SK-N-SH (cell line): ENCODE measurements at regions not wholly inside any gene's neighbourhood (a gene's known extent, or its start where the extent isn't known, plus 50 kb on each side); places are given as distances from the start of the nearest gene placed in this dataset.
"Not testable (repeated sequence)": the region's sequence is repeated elsewhere in the genome, so short reads cannot be mapped to it uniquely, and the experiment has no call there.

Experiments
- EP300 ChIP-seq, 2 experiments: IDR thresholded peaks; 2 replicates each; pipeline versions ENCODE4 v1.4.0 to v1.6.1; 2012; ENCODE audit warnings: borderline replicate concordance in 1 of 2, low read depth in 1 of 2, low read length in 1 of 2
- NFIC ChIP-seq: IDR thresholded peaks from 2 replicates; pipeline ENCODE4 v1.4.0; 2012; ENCODE audit warnings: borderline replicate concordance
- POLR2AphosphoS5 ChIP-seq: IDR thresholded peaks from 2 replicates; pipeline ENCODE4 v1.6.1; 2012; ENCODE audit warnings: low read depth, low read length
- SMC3 ChIP-seq: IDR thresholded peaks from 2 replicates; pipeline ENCODE4 v1.6.1; 2012; ENCODE audit warnings: low read depth, low read length, improper control_type of control experiment
- TF ChIP-seq, protein P1 (sequence below): fragments of 200-600 bp; sonication (generic); IDR thresholded peaks from 2 replicates; pipeline ENCODE4 v1.6.1; 2017; ENCODE audit warnings: antibody characterized with exemption, mild to moderate bottlenecking, moderate library complexity
- TF ChIP-seq, protein P2 (sequence below): fragments of 150-350 bp; IDR thresholded peaks from 2 replicates; pipeline ENCODE4 v1.6.1; 2016; ENCODE audit warnings: mild to moderate bottlenecking, low read depth, low read length
- TF ChIP-seq, protein P3 (sequence below): IDR thresholded peaks from 2 replicates; pipeline ENCODE4 v1.4.0; 2012; ENCODE audit warnings: low read depth

DNA sequence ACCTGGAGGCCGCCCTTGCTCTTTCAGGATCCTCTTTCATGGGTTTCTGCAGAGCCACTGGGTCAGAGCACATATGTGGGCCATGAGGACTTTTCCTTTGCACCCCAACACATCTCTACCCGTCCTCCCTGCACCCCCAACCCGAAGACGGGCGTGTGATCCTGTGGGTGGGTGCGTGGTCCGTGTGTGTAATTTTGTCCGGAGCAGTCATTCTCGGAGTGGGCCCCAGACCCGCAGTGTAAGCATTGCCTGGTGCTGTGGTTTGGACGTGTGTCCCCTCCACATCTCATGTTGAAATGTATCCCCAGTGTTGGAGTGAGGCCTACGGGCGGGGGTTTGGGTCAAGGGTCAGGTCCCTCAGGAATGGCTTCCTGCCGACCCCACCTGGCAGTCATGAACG is 203.9 kb upstream of the ZNF469 start:
- not testable (repeated sequence) for TF ChIP-seq EP300 (IDR thresholded peaks at IDR 0.05; ENCODE audit: borderline replicate concordance in 1 of 2, low read depth in 1 of 2, low read length in 1 of 2); POLR2AphosphoS5; SMC3; NFIC
- TF ChIP-seq, protein P1, sequence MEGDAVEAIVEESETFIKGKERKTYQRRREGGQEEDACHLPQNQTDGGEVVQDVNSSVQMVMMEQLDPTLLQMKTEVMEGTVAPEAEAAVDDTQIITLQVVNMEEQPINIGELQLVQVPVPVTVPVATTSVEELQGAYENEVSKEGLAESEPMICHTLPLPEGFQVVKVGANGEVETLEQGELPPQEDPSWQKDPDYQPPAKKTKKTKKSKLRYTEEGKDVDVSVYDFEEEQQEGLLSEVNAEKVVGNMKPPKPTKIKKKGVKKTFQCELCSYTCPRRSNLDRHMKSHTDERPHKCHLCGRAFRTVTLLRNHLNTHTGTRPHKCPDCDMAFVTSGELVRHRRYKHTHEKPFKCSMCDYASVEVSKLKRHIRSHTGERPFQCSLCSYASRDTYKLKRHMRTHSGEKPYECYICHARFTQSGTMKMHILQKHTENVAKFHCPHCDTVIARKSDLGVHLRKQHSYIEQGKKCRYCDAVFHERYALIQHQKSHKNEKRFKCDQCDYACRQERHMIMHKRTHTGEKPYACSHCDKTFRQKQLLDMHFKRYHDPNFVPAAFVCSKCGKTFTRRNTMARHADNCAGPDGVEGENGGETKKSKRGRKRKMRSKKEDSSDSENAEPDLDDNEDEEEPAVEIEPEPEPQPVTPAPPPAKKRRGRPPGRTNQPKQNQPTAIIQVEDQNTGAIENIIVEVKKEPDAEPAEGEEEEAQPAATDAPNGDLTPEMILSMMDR, result not testable (repeated sequence)
- TF ChIP-seq, protein P2, sequence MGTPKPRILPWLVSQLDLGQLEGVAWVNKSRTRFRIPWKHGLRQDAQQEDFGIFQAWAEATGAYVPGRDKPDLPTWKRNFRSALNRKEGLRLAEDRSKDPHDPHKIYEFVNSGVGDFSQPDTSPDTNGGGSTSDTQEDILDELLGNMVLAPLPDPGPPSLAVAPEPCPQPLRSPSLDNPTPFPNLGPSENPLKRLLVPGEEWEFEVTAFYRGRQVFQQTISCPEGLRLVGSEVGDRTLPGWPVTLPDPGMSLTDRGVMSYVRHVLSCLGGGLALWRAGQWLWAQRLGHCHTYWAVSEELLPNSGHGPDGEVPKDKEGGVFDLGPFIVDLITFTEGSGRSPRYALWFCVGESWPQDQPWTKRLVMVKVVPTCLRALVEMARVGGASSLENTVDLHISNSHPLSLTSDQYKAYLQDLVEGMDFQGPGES, result not testable (repeated sequence)
- TF ChIP-seq, protein P3, sequence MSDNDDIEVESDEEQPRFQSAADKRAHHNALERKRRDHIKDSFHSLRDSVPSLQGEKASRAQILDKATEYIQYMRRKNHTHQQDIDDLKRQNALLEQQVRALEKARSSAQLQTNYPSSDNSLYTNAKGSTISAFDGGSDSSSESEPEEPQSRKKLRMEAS, result not testable (repeated sequence)
